GM21526 (cell line): ENCODE measurements at regions not wholly inside any gene's neighbourhood (a gene's known extent, or its start where the extent isn't known, plus 50 kb on each side); places are given as distances from the start of the nearest gene placed in this dataset.
"Not testable (repeated sequence)": the region's sequence is repeated elsewhere in the genome, so short reads cannot be mapped to it uniquely, and the experiment has no call there.

Source experiments
- ATAC-seq: cut with Tn5 transposase; IDR thresholded peaks from one replicate; pipeline ENCODE4 v1.9.1; 2021; ENCODE audit warnings: moderate library complexity; ENCODE audit not compliant: unreplicated experiment, low FRiP score

DNA sequence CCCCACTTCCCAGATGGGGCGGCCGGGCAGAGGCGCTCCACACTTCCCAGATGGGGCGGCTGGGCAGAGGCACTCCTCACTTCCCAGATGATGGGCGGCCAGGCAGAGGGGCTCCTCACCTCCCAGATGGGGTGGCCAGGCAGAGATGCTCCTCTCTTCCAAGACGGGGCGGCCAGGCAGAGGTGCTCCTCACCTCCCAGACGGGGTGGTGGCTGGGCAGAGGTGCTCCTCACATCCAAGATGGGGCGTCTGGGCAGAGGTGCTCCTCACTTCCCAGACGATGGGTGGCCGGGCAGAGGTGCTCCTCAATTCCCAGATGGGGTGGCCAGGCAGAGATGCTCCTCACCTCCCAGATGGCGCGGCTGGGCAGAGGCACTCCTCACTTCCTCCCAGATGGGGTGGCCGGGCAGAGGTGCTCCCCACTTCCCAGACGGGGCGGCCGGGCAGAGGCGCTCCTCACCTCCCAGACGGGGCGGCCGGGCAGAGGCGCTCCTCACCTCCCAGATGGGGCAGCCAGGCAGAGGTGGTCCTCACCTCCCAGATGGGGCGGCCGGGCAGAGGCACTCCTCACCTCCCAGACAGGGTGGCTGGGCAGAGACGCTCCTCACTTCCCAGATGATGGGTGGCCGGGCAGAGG, 275.2 kb downstream of the LIPI start:
- not testable (repeated sequence) for ATAC-seq

DNA sequence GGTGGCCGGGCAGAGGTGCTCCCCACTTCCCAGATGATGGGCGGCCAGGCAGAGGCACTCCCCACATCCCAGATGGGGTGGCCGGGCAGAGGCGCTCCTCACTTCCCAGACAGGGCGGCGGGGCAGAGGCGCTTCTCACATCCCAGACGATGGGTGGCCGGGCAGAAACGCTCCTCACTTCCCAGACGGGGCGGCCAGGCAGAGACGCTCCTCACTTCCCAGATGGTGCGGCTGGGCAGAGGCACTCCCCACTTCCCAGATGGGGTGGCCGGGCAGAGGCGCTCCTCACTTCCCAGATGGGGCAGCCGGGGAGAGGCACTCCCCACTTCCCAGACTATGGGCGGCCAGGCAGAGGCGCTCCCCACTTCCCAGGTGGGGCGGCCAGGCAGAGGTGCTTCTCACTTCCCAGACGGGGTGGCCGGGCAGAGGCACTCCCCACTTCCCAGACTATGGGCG, 275.8 kb downstream of the LIPI start:
- not testable (repeated sequence) for ATAC-seq

DNA sequence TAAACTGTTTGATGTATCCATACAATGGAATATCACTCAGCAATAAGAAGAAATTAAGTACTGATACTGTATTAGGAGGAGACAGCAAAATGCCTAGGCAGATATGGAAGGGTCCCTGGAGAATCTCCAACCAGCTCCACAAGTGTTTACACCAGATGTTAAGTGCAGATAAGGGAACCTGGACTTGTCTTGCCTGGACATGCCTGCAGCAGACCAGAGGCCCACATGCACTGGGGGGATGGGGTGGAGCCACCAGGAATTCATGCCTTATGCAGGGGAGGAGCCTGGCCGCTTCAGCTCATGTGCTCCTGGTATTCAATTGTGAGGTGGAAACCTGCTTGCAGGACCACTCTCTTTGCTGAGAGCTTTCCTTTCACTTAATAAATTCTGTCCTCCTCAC, 287.6 kb downstream of the LIPI start:
- ATAC-seq, result not testable (repeated sequence)

DNA sequence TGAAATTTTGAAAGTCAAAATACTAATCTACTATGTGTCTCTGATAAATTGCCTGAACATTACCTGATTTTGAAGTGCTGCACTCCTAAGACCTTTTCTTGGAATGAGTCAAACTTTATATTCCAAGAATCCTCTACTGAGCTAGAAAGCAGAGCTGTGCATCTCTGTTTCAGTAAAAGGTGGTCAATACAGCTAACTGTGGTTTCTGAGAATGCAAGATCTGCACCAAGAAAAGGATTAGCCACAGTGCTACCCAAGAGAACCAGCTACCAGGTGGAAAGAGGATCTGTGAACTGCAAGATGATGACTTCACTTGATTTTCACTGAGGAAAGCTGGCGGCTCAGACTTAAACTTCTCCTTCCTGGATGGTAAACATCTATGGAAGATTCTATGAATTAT, 289.3 kb downstream of the LIPI start:
- not testable (repeated sequence) for ATAC-seq

DNA sequence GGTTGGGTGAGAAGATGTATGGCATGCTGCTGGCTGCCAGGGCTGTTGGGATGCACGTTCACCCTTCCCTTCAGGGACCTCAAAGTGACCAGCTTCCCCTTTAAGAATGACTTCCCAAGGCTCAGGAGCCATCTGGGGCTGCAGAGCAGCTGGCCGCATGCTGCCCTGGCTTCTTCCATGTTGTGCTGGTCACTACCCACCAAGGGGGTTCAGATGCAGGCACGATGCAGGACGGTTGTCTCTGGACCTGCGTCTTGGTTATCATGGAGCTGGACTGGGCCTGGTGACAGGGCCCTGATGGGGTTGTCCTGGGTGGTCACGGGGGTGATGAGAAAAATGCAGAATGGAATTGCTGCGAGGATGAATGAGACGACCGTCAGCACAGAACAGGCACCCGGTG, 297.8 kb downstream of the POTED start:
- ATAC-seq, result not testable (repeated sequence)

DNA sequence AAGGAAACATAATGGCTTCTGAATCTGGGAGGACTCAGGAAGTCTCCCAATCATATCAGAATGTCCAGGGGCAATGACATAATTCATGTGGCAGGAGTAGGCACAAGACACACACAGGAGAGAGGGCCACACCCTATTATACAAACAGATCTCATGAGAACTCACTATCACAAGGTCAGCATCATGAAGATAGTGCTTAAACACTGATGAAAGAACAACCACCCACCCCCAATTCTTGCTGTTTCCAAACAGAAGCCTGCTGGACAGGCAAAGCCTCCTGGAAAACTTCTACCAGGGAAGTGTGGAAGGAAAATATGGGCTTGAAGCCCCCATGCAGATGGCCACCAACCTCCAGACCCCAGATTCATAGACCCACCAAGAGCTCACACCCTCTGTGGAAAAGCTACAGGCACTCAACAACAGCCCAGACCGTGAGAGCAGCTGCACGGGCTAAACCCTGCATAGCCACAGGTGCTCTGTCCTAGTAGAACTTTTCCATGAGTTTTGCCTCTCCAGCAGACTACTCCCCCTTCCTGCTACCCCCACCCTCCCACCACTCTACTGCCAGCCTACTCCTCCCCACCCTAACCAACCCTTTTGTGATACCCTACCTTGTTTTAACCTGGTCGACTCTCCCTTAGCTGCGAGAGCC, 287.1 kb downstream of the POTED start:
- not testable (repeated sequence) for ATAC-seq

DNA sequence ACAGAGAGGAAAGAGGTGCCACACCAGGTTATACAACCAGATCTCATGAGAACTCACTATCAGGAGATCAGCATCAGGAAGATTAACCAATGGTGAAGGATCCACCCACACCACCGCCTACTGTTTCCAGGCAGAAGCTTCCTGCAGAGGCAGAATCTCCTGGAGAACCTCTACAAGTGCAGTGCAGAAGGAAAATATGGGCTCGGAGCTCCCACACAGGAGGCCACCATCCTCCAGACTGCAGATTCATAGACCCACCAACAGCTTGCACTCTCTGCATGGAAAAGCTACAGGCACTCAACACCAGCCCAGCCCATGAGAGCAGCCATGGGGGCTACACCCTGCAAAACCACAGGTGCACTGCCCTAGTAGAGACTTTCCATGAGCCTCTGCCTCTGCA, 284.0 kb downstream of the POTED start:
- not testable (repeated sequence) for ATAC-seq

DNA sequence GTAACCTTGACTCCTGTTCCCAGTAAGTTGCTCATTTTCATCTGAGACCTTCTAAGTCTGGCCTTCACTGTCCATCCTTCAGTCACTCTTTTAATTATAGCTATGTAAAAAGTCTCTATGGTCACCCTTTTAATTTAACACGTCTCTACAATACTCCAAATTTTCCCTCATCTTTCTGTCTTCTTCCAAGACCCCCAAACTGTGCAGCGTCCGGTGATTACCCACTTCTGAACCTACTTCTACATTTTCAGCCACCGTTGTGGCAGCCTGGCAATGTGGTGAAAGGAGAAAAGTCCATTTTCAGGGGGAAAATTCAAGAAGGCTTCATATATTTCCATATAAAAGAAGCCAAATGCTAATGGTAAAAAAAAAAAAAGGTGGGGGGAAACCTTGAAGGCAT, 283.4 kb downstream of the POTED start:
- not testable (repeated sequence) for ATAC-seq

DNA sequence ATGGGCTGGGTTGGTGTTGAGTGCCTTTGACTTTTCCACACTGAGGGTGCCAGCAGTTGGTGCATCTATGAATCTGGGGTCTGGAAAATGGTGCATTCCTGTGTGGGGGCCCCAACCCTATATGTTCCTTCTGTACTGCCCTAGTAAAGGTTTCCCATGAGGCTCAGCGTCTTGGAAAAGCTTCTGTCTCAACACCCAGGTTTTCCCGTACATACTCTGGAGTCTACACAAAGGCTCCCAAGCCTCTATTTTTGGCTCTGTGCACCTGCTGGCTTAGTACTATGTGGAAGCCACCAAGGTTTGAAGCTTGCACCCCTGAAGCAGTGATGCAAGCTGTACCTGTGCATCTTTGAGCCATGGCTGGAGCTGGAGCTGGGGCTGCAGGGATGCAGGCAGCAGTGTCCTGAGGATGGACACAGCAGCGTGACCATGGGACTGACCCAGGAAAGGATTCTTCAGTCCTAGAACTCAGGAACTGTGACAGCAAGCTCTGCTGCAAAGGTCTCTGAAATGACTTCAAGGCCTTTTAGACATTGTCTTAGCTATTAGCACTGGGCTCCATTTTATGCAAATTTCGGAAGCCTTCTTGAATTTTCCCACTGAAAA, 282.7 kb downstream of the POTED start:
- ATAC-seq, result not testable (repeated sequence)

DNA sequence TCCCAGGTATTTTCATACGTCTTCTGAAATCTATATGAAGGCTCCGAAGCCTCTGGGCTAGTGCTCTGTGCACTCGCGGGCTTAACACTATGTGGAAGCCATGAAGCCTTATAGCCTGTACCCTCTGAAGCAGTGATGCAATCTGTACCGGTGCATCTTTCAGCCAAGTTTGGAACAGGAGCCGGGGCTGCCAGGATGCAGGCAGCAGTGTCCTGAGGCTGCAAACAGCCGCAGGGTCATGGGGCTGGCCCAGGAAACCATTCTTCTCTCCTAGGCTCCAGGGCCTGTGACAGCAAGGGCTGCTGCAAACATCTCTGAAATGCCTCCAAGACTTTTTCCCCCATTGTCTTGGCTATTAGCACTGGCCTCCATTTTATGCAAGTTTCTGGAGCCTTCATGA, 279.6 kb downstream of the POTED start:
- not testable (repeated sequence) for ATAC-seq

DNA sequence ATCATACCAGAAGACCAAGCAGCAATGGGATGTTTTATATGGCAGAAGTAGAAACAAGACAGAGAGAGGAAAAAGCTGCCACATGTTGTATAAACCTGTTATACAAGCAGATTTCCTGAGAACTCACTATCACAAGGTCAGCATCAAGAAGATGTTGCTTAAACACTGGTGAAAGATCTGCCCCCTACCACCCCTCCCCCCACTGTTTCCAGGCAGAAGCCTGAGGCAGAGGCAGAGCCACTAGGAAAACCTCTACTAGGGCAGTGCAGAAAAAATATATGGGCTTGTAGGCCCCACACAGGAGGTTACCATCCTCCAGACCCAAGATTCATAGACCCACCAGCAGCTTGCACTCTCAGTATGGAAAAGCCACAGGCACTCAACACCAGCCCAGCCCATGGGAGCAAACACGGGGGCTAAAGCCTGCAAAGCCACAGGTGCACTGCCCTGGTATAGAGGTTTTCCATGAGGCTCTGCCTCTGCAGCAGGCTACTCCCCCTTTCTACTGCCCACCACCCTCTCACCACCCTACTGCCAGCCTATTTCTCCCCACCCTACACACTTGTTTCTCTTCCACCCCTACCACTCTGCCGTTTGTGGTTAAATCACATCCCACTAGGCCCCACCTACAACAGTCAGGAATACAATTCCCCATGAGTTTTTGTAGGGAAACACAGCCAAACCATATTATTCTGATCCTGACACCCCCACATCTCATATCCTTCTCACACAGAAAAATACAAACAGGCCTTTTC, 274.2 kb downstream of the POTED start:
- not testable (repeated sequence) for ATAC-seq

DNA sequence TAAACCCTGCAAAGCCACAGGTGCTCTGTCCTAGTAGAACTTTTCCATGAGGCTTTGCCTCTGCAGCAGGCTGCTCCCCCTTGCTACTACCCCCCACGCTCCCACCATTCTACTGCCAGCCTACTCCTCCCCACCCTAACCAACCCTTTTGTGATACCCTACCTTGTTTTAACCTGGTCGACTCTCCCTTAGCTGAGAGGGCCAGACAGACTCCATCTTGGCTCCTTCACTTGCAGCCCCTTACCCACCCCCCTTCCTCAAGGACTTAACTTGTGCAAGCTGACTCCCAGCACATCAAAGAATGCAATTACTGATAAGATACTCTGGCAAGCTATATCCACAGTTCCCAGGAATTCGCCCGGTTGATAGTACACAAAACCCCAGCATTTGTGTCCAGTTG, 267.9 kb downstream of the POTED start:
- not testable (repeated sequence) for ATAC-seq

DNA sequence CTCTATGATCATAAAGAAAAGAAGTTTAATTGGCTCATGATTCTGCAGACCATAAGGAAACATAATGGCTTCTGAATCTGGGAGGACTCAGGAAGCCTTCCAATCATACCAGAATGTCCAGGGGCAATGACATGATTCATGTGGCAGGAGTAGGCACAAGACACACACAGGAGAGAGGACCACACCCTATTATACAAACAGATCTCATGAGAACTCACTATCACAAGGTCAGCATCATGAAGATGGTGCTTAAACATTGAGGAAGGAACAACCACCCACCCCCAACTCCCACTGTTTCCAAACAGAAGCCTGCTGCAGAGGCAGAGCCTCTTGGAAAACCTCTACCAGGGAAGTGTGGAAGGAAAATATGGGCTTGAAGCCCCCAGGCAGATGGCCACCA, 267.4 kb downstream of the POTED start:
- ATAC-seq, result not testable (repeated sequence)

DNA sequence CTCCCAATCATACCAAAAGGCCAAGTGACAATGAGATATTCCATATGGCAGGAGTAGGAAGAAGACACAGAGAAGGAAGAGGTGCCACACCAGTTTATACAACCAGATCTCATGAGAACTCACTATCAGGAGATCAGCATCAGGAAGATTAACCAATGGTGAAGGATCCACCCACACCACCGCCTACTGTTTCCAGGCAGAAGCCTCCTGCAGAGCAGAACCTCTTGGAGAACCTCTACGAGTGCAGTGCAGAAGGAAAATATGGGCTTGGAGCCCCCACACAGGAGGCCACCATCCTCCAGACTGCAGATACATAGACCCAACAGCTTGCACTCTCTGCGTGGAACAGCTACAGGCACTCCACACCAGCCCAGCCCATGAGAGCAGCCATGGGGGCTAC, 264.4 kb downstream of the POTED start:
- ATAC-seq, result not testable (repeated sequence)

DNA sequence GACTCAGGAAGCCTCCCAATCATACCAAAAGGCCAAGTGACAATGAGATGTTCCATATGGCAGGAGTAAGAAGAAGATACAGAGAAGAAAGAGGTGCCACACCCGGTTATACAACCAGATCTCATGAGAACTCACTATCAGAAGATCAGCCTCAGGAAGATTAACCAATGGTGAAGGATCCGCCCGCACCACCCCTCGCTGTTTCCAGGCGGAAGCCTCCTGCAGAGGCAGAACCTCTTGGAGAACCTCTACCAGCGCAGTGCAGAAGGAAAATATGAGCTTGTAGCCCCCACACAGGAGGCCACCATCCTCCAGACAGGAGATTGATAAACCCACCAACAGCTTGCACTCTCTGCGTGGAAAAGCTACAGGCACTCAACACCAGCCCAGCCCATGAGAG, 245.1 kb downstream of the POTED start:
- ATAC-seq, result no peak

DNA sequence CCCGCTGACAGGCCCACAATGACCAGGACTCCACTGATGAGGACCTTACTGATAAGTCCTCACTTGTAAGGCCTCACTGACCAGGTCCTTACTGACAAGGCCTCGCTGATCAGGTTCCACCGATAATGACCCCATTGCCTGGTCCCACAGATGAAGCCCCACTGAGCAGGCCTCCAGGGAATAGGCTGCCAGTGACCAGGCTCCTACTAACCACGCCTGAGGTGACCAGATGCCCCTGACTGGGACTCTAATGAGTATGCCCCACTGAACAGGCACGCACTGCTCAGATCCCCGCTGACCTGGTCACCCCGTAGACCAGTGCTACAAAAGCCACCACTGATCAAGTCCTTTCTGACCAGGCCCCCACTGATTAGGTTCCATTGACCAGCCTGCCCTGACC, 241.2 kb downstream of the POTED start:
- ATAC-seq, result not testable (repeated sequence)

DNA sequence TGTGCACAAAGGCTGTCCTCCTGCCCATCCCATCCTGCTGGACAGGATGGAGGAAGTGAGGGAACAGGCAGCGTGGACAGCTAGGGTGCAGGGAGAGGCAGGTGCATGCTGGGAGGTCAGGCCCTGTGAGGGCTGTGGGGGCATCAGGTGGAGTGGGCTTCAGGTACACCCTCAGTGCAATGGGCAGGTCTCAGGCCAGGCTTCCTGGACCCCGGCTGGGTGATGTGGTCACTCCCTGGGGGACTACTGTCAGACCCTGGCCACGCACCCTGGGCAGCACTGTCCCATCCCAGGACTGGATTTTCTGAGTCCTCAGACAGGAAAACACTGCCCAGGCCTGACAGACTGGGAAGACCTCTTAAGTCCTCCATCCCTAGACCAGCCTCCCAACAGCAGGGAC, 239.9 kb downstream of the POTED start:
- ATAC-seq, result not testable (repeated sequence)

DNA sequence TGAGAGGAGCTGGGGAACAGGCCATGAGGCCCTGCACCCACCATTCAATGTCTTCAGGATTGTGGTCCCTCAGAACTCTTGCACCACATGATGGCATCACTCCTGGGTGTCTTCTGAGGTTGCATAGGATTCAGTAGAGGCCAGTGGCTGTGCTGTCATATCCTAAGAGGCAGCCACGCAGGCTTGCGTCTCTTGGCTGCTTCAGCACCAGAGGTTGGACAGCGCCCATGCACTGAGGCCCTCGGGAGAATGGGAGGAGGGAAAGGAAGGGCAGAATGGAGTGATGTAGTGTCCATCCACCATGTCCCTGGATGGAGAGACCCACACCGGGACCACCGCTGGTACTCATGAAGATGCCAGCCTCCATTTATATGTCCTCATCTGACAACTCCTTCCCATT, 237.1 kb downstream of the POTED start:
- ATAC-seq, result not testable (repeated sequence)

DNA sequence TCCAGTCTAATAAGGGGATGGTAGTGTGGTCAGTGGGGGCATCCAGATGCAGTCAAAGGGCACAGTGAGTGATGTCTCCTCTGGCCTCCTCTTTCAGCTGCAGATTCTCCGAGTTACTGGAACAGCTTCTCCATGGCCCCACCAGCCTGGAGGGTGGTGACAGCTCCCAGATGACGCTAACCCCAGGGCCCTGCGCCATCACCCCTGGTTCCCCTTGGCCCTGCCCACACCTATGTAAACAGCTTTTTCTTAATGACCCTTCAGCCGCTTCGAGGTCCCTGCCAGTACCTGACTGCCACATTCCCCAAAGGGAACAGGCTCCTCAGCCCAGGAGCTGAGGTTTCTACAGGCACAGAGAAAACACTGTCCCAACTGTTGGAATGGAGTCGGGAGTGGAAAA, 235.0 kb downstream of the POTED start:
- not testable (repeated sequence) for ATAC-seq

DNA sequence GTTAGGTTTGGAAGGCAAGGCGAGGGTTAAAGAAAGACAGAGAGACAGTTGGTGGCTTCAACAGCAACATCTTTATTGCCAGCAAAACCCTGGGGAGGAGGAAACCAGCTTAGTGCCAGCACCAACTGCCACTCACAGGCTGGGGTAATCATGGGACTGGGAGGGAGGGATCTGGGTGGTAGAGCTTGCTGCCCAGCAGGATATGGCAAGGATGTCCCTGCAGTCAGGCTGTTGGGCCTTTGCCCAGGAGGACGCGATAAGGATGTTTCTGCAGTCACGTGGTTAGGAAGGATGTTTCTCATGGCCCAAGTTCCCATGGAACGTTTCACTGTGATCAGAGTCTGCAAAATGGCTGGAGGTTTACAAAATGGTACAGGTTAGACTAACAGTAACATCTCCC, 233.5 kb downstream of the POTED start:
- ATAC-seq, result not testable (repeated sequence)

DNA sequence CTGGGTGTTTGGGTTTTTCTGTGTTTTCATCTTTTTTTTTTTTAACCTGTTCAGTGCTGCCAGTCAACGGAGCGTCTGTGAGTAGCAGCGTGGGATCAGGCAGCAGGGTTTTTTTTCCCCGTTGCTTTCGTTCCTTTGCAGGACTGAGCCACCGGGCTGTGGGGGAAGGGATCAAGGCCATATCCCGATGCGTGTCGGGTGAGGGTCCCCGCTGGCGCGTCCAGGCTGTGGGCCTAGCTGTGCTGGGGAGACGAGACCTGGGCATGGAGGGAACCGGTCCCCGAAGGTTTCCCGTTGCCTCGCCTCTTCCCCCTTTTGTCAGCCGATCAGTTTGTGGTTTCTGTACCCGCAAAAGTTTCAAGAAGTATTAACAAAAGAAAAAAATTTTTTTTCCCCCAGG, 218.1 kb downstream of the POTED start:
- not testable (repeated sequence) for ATAC-seq
